ENCODE measurements at regions not wholly inside any gene's neighbourhood (a gene's known extent, or its start where the extent isn't known, plus 50 kb on each side); places are given as distances from the start of the nearest gene placed in this dataset.

GRCh38 chr3:178389258-178389657 is 147.0 kb upstream of the KCNMB2 start:
- Mint-ChIP-seq H3K4me1 (peaks cover 22% of the 10 kb centered on the region), H3K9me3 (no peaks in the 10 kb centered on the region), H3K4me3 (no peak overlapping the region), H3K27me3 (ENCODE audit: low read depth, poor library complexity) (no peaks in the 10 kb centered on the region), H3K36me3 (ENCODE audit: low read depth) (no peaks in the 10 kb centered on the region), H3K27ac (no peak overlapping the region)
- TF ChIP-seq CTCF (IDR thresholded peaks at IDR 0.05), result no peak
- DNase-seq, result no peak

- DNase-seq, result no peak
- H3K4me1 Mint-ChIP-seq, result no peaks in the 10 kb centered on the region
- no peak overlapping the region for H3K4me3 Mint-ChIP-seq
- no peaks in the 10 kb centered on the region for H3K9me3 Mint-ChIP-seq
- TF ChIP-seq CTCF (IDR thresholded peaks at IDR 0.05), result no peak
- H3K27ac Mint-ChIP-seq, result no peak overlapping the region
- H3K27me3 Mint-ChIP-seq (ENCODE audit: low read depth, poor library complexity), result no peaks in the 10 kb centered on the region
- H3K36me3 Mint-ChIP-seq (ENCODE audit: low read depth), result no peaks in the 10 kb centered on the region
Observed at GRCh38 chr3:178392511-178392926, 143.7 kb upstream of the KCNMB2 start.

GRCh38 chr3:178393146-178393545 is 143.1 kb upstream of the KCNMB2 start:
- no peaks in the 10 kb centered on the region for H3K4me1 Mint-ChIP-seq
- no peaks in the 10 kb centered on the region for H3K27me3 Mint-ChIP-seq (ENCODE audit: low read depth, poor library complexity)
- no peak for TF ChIP-seq CTCF (IDR thresholded peaks at IDR 0.05)
- H3K9me3 Mint-ChIP-seq, result no peaks in the 10 kb centered on the region
- DNase-seq, result no peak
- H3K27ac Mint-ChIP-seq, result no peak overlapping the region
- H3K36me3 Mint-ChIP-seq (ENCODE audit: low read depth), result no peaks in the 10 kb centered on the region
- H3K4me3 Mint-ChIP-seq, result no peak overlapping the region

GRCh38 chr3:178393824-178394223 is 142.4 kb upstream of the KCNMB2 start:
- no peak overlapping the region for H3K27ac Mint-ChIP-seq
- no peak for TF ChIP-seq CTCF (IDR thresholded peaks at IDR 0.05)
- H3K9me3 Mint-ChIP-seq, result peaks cover 3% of the 10 kb centered on the region
- H3K4me1 Mint-ChIP-seq, result no peaks in the 10 kb centered on the region
- H3K36me3 Mint-ChIP-seq (ENCODE audit: low read depth), result no peaks in the 10 kb centered on the region
- H3K4me3 Mint-ChIP-seq, result no peak overlapping the region
- no peaks in the 10 kb centered on the region for H3K27me3 Mint-ChIP-seq (ENCODE audit: low read depth, poor library complexity)
- no peak for DNase-seq

GRCh38 chr3:178396318-178396717 is 139.9 kb upstream of the KCNMB2 start:
- Mint-ChIP-seq H3K36me3 (ENCODE audit: low read depth) (no peaks in the 10 kb centered on the region), H3K9me3 (peaks cover 9% of the 10 kb centered on the region), H3K27me3 (ENCODE audit: low read depth, poor library complexity) (no peaks in the 10 kb centered on the region), H3K27ac (no peak overlapping the region), H3K4me3 (no peak overlapping the region), H3K4me1 (no peaks in the 10 kb centered on the region)
- no peak for TF ChIP-seq CTCF (IDR thresholded peaks at IDR 0.05)
- DNase-seq, result no peak

- Mint-ChIP-seq H3K9me3 (peaks cover 9% of the 10 kb centered on the region), H3K27me3 (ENCODE audit: low read depth, poor library complexity) (no peaks in the 10 kb centered on the region), H3K27ac (no peak overlapping the region), H3K36me3 (ENCODE audit: low read depth) (no peaks in the 10 kb centered on the region), H3K4me1 (peaks cover under 1% of the 10 kb centered on the region), H3K4me3 (no peak overlapping the region)
- no peak for DNase-seq
- no peak for TF ChIP-seq CTCF (IDR thresholded peaks at IDR 0.05)
Observed at GRCh38 chr3:178397202-178397601, 139.0 kb upstream of the KCNMB2 start.
